Suprapubic skin (tissue), 4 donors: ENCODE measurements at regions not wholly inside any gene's neighbourhood (a gene's known extent, or its start where the extent isn't known, plus 50 kb on each side); places are given as distances from the start of the nearest gene placed in this dataset.
"Not testable (repeated sequence)": the region's sequence is repeated elsewhere in the genome, so short reads cannot be mapped to it uniquely, and the experiment has no call there.

Source experiments
- DNase-seq, 2 donors: peaks; one replicate each; pipeline ENCODE4 v3.0.0-alpha.2; 2019; ENCODE audit warnings: low spot score in 2 of 2
- H3K27ac ChIP-seq: fragments of 200-600 bp; sonication (generic); one replicate; pipeline ENCODE4 v1.5.1; 2019
- H3K27me3 ChIP-seq: fragments of 200-600 bp; sonication (generic); one replicate; pipeline ENCODE4 v1.5.1; 2019
- H3K36me3 ChIP-seq: fragments of 200-600 bp; sonication (generic); one replicate; pipeline ENCODE4 v1.5.1; 2019
- H3K4me1 ChIP-seq: fragments of 200-600 bp; sonication (generic); one replicate; pipeline ENCODE4 v1.5.1; 2019
- H3K4me3 ChIP-seq: fragments of 200-600 bp; sonication (generic); one replicate; pipeline ENCODE4 v1.5.1; 2019; ENCODE audit warnings: mild to moderate bottlenecking
- H3K9me3 ChIP-seq: fragments of 200-600 bp; sonication (generic); one replicate; pipeline ENCODE4 v1.5.1; 2019
- EP300 ChIP-seq: sonication (generic); formaldehyde crosslinking; IDR thresholded peaks from one replicate; pipeline ENCODE4 v1.6.1; 2017; ENCODE audit warnings: antibody characterized with exemption
- POLR2A ChIP-seq, 2 donors: fragments of 450-650 bp; IDR thresholded peaks; one replicate each; pipeline ENCODE4 v1.6.1; 2017; ENCODE audit warnings: antibody characterized with exemption in 2 of 2, mild to moderate bottlenecking in 2 of 2, moderate library complexity in 2 of 2
- POLR2AphosphoS5 ChIP-seq, 3 donors: sonication (generic); formaldehyde crosslinking; IDR thresholded peaks; one replicate each; pipeline ENCODE4 v1.6.1; 2017; ENCODE audit warnings: antibody characterized with exemption in 3 of 3
- WGBS: methylation state at CpG from one replicate; pipeline ENCODE4 v1.1.5; 2018; 5-methylcytosine and 5-hydroxymethylcytosine counted together
- TF ChIP-seq, protein P1 (sequence below), 2 donors: fragments of 200-600 bp in 1 of 2; fragments of 450-650 bp in 1 of 2; sonication (generic) in 1 of 2; IDR thresholded peaks; one replicate each; pipeline ENCODE4 v1.5.1; 2016 to 2019; ENCODE audit warnings: antibody characterized with exemption in 2 of 2, mild to moderate bottlenecking in 1 of 2, moderate library complexity in 1 of 2

DNA sequence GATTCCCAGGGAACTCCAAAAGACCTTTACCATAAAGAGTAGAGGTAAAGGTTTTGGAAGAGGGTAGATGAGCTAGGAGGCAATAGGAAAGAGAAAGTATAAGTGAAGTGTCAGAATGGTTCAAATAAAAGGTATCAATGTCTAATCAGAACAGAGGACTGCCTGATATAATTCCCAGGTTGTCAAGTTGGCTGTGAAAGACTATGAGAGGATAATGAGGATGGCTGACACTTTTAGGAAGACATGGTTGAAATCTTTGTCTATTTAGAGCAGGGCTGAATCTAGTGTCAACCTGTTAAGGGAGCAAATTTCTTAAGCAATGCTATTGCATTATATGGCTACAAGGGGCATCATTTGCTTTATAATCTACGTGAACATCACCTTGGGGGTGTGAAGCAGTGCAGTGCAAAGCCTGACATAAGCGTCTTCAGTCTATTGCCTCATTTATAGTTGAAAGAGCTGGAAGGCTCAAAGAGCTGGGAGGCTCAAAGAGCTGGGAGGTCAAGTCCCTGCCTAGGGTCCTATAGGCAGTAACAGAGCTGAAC, 308.3 kb upstream of the DEPDC1 start:
- H3K4me1 ChIP-seq = no peaks in the 10 kb centered on the region
- H3K27me3 ChIP-seq = no peaks in the 10 kb centered on the region
- no peaks in the 10 kb centered on the region for H3K9me3 ChIP-seq
- WGBS = 77% methylated on average over 2 of the region's 2 CpGs
- DNase-seq = no peak
- H3K4me3 ChIP-seq = no peak overlapping the region
- no peak overlapping the region for H3K27ac ChIP-seq
- no peaks in the 10 kb centered on the region for H3K36me3 ChIP-seq
- TF ChIP-seq POLR2AphosphoS5 (IDR thresholded peaks at IDR 0.05) (no peak), POLR2A (IDR thresholded peaks at IDR 0.05) (no peak)

DNA sequence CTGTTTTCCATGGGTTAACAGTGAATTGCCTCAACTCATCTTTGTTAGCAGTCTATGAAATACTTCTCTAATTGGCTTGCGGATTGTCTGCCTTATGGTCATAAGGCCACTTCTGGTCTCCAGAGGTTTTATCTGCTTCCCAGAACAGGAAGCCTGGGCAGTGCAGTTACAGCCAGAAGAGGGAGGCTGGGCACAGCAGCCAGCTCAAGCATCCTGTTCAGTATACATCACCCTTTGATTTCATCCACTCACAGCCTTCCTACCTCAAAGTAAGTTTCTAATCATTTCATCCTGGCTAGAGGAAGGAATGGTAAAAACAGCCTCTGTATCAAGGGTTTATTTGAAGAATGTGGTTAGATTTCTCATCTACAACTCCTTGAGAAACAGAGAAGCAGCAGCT, 311.5 kb upstream of the DEPDC1 start:
- no peaks in the 10 kb centered on the region for H3K36me3 ChIP-seq
- H3K9me3 ChIP-seq = no peaks in the 10 kb centered on the region
- WGBS = 58% methylated on average over 1 of the region's 1 CpG
- H3K27me3 ChIP-seq = no peaks in the 10 kb centered on the region
- TF ChIP-seq POLR2AphosphoS5 (IDR thresholded peaks at IDR 0.05) (no peak), EP300 (no peak), POLR2A (IDR thresholded peaks at IDR 0.05) (no peak)
- TF ChIP-seq, protein P1, sequence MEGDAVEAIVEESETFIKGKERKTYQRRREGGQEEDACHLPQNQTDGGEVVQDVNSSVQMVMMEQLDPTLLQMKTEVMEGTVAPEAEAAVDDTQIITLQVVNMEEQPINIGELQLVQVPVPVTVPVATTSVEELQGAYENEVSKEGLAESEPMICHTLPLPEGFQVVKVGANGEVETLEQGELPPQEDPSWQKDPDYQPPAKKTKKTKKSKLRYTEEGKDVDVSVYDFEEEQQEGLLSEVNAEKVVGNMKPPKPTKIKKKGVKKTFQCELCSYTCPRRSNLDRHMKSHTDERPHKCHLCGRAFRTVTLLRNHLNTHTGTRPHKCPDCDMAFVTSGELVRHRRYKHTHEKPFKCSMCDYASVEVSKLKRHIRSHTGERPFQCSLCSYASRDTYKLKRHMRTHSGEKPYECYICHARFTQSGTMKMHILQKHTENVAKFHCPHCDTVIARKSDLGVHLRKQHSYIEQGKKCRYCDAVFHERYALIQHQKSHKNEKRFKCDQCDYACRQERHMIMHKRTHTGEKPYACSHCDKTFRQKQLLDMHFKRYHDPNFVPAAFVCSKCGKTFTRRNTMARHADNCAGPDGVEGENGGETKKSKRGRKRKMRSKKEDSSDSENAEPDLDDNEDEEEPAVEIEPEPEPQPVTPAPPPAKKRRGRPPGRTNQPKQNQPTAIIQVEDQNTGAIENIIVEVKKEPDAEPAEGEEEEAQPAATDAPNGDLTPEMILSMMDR (IDR thresholded peaks at IDR 0.05) = no peak
- no peak overlapping the region for H3K27ac ChIP-seq
- DNase-seq = no peak
- H3K4me3 ChIP-seq = no peak overlapping the region
- H3K4me1 ChIP-seq = no peaks in the 10 kb centered on the region

GRCh38 chr1:68811806-68812205, 314.9 kb upstream of the DEPDC1 start:
- no peaks in the 10 kb centered on the region for H3K4me1 ChIP-seq
- no peaks in the 10 kb centered on the region for H3K36me3 ChIP-seq
- no peak overlapping the region for H3K27ac ChIP-seq
- H3K27me3 ChIP-seq = no peaks in the 10 kb centered on the region
- WGBS = 58% methylated on average over 5 of the region's 5 CpGs
- H3K4me3 ChIP-seq = no peak overlapping the region
- H3K9me3 ChIP-seq = no peaks in the 10 kb centered on the region
- DNase-seq = no peak
- TF ChIP-seq EP300 (no peak), POLR2A (IDR thresholded peaks at IDR 0.05) (no peak), POLR2AphosphoS5 (IDR thresholded peaks at IDR 0.05) (no peak)
- TF ChIP-seq, protein P1 (IDR thresholded peaks at IDR 0.05) = no peak

- Histone ChIP-seq H3K4me3 (no peak overlapping the region), H3K27me3 (no peaks in the 10 kb centered on the region), H3K4me1 (no peaks in the 10 kb centered on the region), H3K27ac (no peak overlapping the region), H3K36me3 (no peaks in the 10 kb centered on the region), H3K9me3 (no peaks in the 10 kb centered on the region)
- TF ChIP-seq POLR2AphosphoS5 (IDR thresholded peaks at IDR 0.05) (no peak), EP300 (no peak), POLR2A (IDR thresholded peaks at IDR 0.05) (no peak)
- TF ChIP-seq, protein P1 (IDR thresholded peaks at IDR 0.05) = no peak
- 77% methylated on average over 1 of the region's 1 CpG for WGBS
- DNase-seq = no peak
Observed at GRCh38 chr1:68812333-68812732, 315.5 kb upstream of the DEPDC1 start.

DNA sequence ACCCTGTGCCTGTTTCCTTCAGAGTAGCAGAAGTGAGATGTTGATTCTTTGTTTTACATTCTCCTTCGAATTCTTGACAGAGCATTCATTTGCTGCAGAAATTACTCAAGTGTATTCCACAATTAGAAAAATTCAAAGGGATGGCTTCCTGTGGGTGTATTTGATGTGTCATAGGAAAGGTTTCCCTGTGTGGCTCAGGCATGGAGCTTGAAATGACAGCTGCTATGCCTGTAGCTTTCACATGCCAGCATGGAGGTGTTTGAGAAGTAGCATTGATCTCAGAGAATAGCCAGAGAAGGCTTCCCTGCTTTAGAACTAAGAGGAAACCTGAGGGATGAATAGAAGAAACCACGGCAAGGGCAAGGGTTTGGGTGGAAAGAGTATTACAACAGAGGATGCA, 317.2 kb upstream of the DEPDC1 start:
- no peak overlapping the region for H3K27ac ChIP-seq
- no peaks in the 10 kb centered on the region for H3K27me3 ChIP-seq
- H3K36me3 ChIP-seq = no peaks in the 10 kb centered on the region
- DNase-seq = no peak
- no peaks in the 10 kb centered on the region for H3K4me1 ChIP-seq
- no peaks in the 10 kb centered on the region for H3K9me3 ChIP-seq
- no peak overlapping the region for H3K4me3 ChIP-seq
- 54% methylated on average over 2 of the region's 2 CpGs for WGBS
- no peak for TF ChIP-seq EP300
- TF ChIP-seq POLR2AphosphoS5 (IDR thresholded peaks at IDR 0.05) = no peak
- TF ChIP-seq POLR2A (IDR thresholded peaks at IDR 0.05) = no peak
- TF ChIP-seq, protein P1 (IDR thresholded peaks at IDR 0.05) = no peak

DNA sequence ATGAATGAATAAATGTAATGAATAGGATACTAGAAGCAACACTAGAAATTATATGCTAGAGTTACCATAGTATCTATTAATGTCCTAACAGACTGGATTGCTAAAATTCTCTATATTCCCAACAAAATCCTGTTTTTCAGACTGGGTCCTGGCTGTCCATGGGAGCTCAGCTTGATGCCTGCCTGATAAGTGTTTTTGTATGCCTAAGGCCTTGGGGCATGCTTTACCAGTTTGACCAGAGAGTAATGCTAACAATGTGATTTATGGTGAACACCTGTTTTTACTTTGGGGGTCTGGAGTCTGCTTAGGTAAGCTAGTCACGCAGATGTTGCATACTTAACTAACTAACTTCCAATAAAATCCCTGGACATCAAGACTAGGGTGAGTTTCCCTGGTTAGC, 318.8 kb upstream of the DEPDC1 start:
- Histone ChIP-seq H3K27ac (no peak overlapping the region), H3K9me3 (no peaks in the 10 kb centered on the region), H3K4me3 (no peak overlapping the region), H3K4me1 (no peaks in the 10 kb centered on the region), H3K27me3 (no peaks in the 10 kb centered on the region), H3K36me3 (no peaks in the 10 kb centered on the region)
- 89% methylated on average over 1 of the region's 1 CpG for WGBS
- DNase-seq = no peak
- TF ChIP-seq, protein P1 (IDR thresholded peaks at IDR 0.05) = no peak
- TF ChIP-seq POLR2AphosphoS5 (IDR thresholded peaks at IDR 0.05) = no peak
- no peak for TF ChIP-seq EP300
- TF ChIP-seq POLR2A (IDR thresholded peaks at IDR 0.05) = no peak

- H3K4me1 ChIP-seq, H3K36me3 ChIP-seq, H3K27ac ChIP-seq, H3K9me3 ChIP-seq, H3K4me3 ChIP-seq, H3K27me3 ChIP-seq, DNase-seq: not testable (repeated sequence)
- 83% methylated on average over 7 of the region's 49 CpGs for WGBS
Observed at GRCh38 chr1:68817505-68818210, 320.8 kb upstream of the DEPDC1 start.
